Neuronal stem cell (in vitro differentiated cells): ENCODE measurements at regions not wholly inside any gene's neighbourhood (a gene's known extent, or its start where the extent isn't known, plus 50 kb on each side); places are given as distances from the start of the nearest gene placed in this dataset.
A peak's percentile ranks its signal among the peaks of the same experiment; 100 is the strongest.

ENCODE experiments used
- DNase-seq: peaks from one replicate; pipeline ENCODE4 v3.0.0-alpha.2; 2013; ENCODE audit warnings: low spot score
- H2AFZ ChIP-seq: one replicate; pipeline ENCODE4 v1.6.1; 2013; ENCODE audit warnings: mild to moderate bottlenecking, low read length, inconsistent platforms
- H2AK5ac ChIP-seq: 2 replicates; pipeline ENCODE4 v1.6.1; 2013; ENCODE audit warnings: low read depth, mild to moderate bottlenecking, inconsistent platforms, low read length, moderate library complexity, mixed read lengths
- H2BK120ac ChIP-seq: 2 replicates; pipeline ENCODE4 v1.6.1; 2013; ENCODE audit warnings: low read depth, mild to moderate bottlenecking, inconsistent platforms, low read length, moderate library complexity, mixed read lengths
- H2BK12ac ChIP-seq: one replicate; pipeline ENCODE4 v1.6.1; 2013; ENCODE audit warnings: low read length, inconsistent platforms
- H2BK15ac ChIP-seq: 2 replicates; pipeline ENCODE4 v1.6.1; 2013; ENCODE audit warnings: mild to moderate bottlenecking, low read length, inconsistent platforms, mixed read lengths
- H2BK5ac ChIP-seq: one replicate; pipeline ENCODE4 v1.6.1; 2013; ENCODE audit warnings: inconsistent platforms, mild to moderate bottlenecking, low read length, moderate library complexity
- H3K14ac ChIP-seq: one replicate; pipeline ENCODE4 v1.6.1; 2013; ENCODE audit warnings: low read length, inconsistent platforms
- H3K18ac ChIP-seq: 2 replicates; pipeline ENCODE4 v1.6.1; 2013; ENCODE audit warnings: low read length, inconsistent platforms
- H3K23ac ChIP-seq: 2 replicates; pipeline ENCODE4 v1.6.1; 2013; ENCODE audit warnings: low read depth, mild to moderate bottlenecking, mixed read lengths, low read length, inconsistent platforms; ENCODE audit not compliant: poor library complexity
- H3K27ac ChIP-seq: replicated peaks from 3 replicates; pipeline ENCODE4 v1.5.1; 2013; ENCODE audit warnings: low read length, inconsistent platforms
- H3K27me3 ChIP-seq, 3 experiments: 2 replicates each; pipeline ENCODE4 v1.6.1; 2013; ENCODE audit warnings: low read length in 3 of 3, mild to moderate bottlenecking in 2 of 3, inconsistent platforms in 1 of 3, low read depth in 1 of 3, mixed read lengths in 1 of 3, moderate library complexity in 1 of 3; ENCODE audit not compliant: control insufficient read depth in 3 of 3, insufficient read depth in 3 of 3
- H3K36me3 ChIP-seq, 2 donors: replicated peaks in 1 of 2; 2 replicates each; pipeline ENCODE4 v1.6.1; 2013; ENCODE audit warnings: low read length in 2 of 2; ENCODE audit not compliant: control insufficient read depth in 2 of 2, insufficient read depth in 2 of 2
- H3K4ac ChIP-seq: 2 replicates; pipeline ENCODE4 v1.6.1; 2013; ENCODE audit warnings: inconsistent platforms, mild to moderate bottlenecking, low read length, moderate library complexity
- H3K4me1 ChIP-seq, 2 donors: 1 replicate in 1 of 2; 2 replicates in 1 of 2; pipeline ENCODE4 v1.6.1; 2013; ENCODE audit warnings: low read length in 2 of 2, low read depth in 1 of 2; ENCODE audit not compliant: control insufficient read depth in 2 of 2, insufficient read depth in 1 of 2
- H3K4me2 ChIP-seq: one replicate; pipeline ENCODE4 v1.6.1; 2013; ENCODE audit warnings: mild to moderate bottlenecking, low read length, inconsistent platforms; ENCODE audit not compliant: insufficient read depth, poor library complexity, severe bottlenecking
- H3K4me3 ChIP-seq, 2 donors: 2 replicates each; pipeline ENCODE4 v1.5.1; 2013; ENCODE audit warnings: low read length in 2 of 2, mild to moderate bottlenecking in 2 of 2, inconsistent platforms in 1 of 2, moderate library complexity in 1 of 2
- H3K79me1 ChIP-seq: one replicate; pipeline ENCODE4 v1.6.1; 2013; ENCODE audit warnings: low read depth, mild to moderate bottlenecking, inconsistent platforms, low read length, moderate library complexity
- H3K9ac ChIP-seq: one replicate; pipeline ENCODE4 v1.6.1; 2013; ENCODE audit warnings: mild to moderate bottlenecking, low read depth, low read length, inconsistent platforms; ENCODE audit not compliant: poor library complexity
- H3K9me3 ChIP-seq, 2 donors: replicated peaks in 1 of 2; 2 replicates each; pipeline versions ENCODE3 to v1.6.1; 2013; ENCODE audit warnings: low read length in 2 of 2, mild to moderate bottlenecking in 2 of 2, inconsistent platforms in 1 of 2, low read depth in 1 of 2, mixed read lengths in 1 of 2, moderate library complexity in 1 of 2; ENCODE audit not compliant: control insufficient read depth in 2 of 2, insufficient read depth in 1 of 2
- H4K8ac ChIP-seq: one replicate; pipeline ENCODE4 v1.6.1; 2013; ENCODE audit warnings: low read depth, mild to moderate bottlenecking, inconsistent platforms, low read length, moderate library complexity
- H4K91ac ChIP-seq: one replicate; pipeline ENCODE4 v1.6.1; 2013; ENCODE audit warnings: low read length, low read depth, mild to moderate bottlenecking, inconsistent platforms; ENCODE audit not compliant: poor library complexity
- WGBS, 2 donors: extraction: QIAGEN DNeasy Blood & Tissue Kit; methylation state at CpG; one replicate each; pipeline ENCODE4 v1.1.7; 2013; ENCODE audit warnings: missing lambda C conversion rate in 2 of 2, mixed read lengths in 1 of 2; ENCODE audit not compliant: insufficient read length in 2 of 2, insufficient replicate concordance in 1 of 2; ENCODE audit errors: extremely low coverage in 2 of 2; 5-methylcytosine and 5-hydroxymethylcytosine counted together

DNA sequence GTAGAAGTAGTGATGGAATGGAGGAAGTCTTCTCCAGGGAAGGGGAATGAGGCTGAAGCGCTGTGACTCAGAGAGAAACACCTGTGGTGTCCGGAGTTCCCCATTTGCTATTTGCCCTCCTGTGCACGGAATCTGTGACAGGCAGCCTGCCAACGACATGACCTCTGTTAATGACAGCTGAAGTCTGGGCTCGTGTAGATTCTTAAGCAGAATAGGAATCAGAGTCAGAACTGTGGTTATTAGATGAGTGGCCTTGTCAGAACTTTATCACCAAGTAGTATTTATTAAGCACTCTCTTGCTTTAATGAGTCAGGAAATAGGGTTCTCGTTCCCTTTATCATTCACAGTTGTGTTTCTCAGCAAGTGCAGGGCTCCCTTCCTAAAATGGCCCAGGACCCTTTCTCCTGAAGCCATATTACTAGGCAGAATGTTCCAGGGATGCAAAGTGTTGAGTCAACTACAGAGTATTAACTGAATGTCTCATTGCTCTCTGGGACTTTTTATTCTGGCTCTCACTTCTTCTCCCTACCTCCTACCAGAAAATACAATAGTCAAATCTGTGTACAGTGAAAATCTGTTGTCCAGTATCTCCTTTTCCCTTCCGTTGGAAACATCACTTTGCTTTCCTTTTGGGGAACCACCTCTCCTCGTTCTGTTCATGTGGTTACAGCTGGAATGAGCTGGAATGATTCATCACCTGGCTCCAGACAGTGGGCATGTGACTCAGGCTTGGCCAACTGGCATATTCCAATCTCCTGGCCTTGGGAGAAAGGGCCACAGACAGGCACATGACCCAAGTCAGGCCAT lies 77.8 kb upstream of the MAX start:
- no peak for DNase-seq
- Histone ChIP-seq H2AFZ (no peak overlapping the region), H3K4me1 (peaks cover 0 to 3% of the 10 kb centered on the region in 2 donors), H3K36me3 (no peaks in the 10 kb centered on the region), H3K79me1 (no peaks in the 10 kb centered on the region), H3K4me2 (no peak overlapping the region), H3K9ac (no peak overlapping the region), H3K27ac (no peak overlapping the region), H4K8ac (no peak overlapping the region), H2BK5ac (no peak overlapping the region), H3K14ac (no peak overlapping the region), H2BK120ac (no peak overlapping the region), H4K91ac (no peak overlapping the region), H2AK5ac (no peak overlapping the region), H2BK15ac (no peak overlapping the region), H3K18ac (peak overlapping the region; percentile 35), H3K9me3 (peaks cover 0 to 3% of the 10 kb centered on the region in 2 donors), H3K4ac (no peak overlapping the region), H3K23ac (no peak overlapping the region), H3K4me3 (no peak overlapping the region), H2BK12ac (no peak overlapping the region), H3K27me3 (peaks cover 0 to 2% (median 0%) of the 10 kb centered on the region in 3 experiments)
- no CpG with 5 or more reads among the region's 8 CpGs for WGBS, 2 donors

DNA sequence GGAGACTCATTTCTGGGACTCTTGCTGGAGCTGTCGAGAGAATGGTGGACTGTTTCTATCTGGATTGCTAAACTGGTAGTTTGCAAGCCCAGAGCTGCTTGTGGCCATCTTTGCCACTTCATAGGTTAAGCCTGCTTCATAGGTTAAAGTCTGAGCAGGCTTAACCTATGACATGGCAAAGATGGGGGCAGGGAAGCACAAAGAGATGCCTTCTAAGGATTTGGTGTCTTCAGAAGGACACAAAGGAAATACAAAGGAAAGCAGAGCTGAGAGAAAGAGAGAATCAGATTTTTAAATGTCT lies 78.4 kb upstream of the MAX start:
- H3K27ac ChIP-seq, result no peak overlapping the region

DNA sequence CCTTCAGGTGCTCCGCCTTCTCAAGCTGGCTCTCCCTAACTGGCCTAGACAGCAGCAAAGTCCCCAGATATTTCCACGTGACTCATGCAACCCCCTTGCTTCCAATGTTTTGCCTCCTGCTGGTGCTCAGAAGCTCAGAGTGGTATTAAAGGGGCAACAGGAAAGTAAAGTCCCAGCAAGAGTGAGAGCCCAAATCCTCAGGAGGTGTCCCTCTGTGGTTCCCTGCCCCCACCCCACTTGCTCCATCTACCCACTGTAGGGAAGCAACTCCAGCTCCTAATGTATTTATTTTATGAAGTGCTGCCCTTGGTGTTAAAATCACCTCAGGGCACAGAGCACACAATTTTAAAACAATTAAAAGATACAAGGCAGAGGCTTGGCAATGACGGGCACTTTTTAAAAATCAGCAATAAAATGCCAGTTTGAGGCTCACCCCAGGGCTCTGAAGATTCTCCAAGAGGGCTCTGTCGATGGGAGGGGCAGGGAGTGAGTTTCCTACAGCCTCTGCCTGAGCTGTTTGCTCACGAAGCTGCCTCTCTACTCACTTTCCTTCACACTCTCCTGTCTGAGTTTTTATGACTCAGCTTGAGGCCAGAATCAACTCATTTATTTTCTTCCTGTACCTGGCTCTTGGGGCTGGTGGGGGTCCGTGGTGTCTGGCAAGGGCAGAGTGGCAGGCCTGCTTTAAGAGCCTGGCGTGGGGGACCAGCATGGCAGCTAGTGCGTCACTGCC lies 81.9 kb upstream of the MAX start:
- Histone ChIP-seq H4K8ac (no peak overlapping the region), H3K4me3 (no peak overlapping the region), H4K91ac (no peak overlapping the region), H3K4ac (no peak overlapping the region), H3K9me3 (peaks cover 0 to 3% of the 10 kb centered on the region in 2 donors), H2BK5ac (no peak overlapping the region), H3K23ac (no peak overlapping the region), H3K36me3 (no peaks in the 10 kb centered on the region), H3K4me2 (no peak overlapping the region), H3K4me1 (peaks cover 0 to 10% of the 10 kb centered on the region in 2 donors), H3K9ac (no peak overlapping the region), H3K14ac (no peak overlapping the region), H2BK12ac (no peak overlapping the region), H3K27me3 (peaks cover 0 to 12% (median 0%) of the 10 kb centered on the region in 3 experiments), H3K18ac (no peak overlapping the region), H2AK5ac (no peak overlapping the region), H2BK120ac (no peak overlapping the region), H3K79me1 (no peaks in the 10 kb centered on the region), H3K27ac (no peak overlapping the region), H2BK15ac (no peak overlapping the region), H2AFZ (no peak overlapping the region)
- DNase-seq, result no peak
- WGBS, 2 donors, result no CpG with 5 or more reads among the region's 8 CpGs

More for the DNA sequence above, 78.4 kb upstream of the MAX start:
- Histone ChIP-seq H3K14ac (no peak overlapping the region), H2BK120ac (no peak overlapping the region), H3K4me2 (no peak overlapping the region), H3K79me1 (no peaks in the 10 kb centered on the region), H3K9me3 (peaks cover 0 to 3% of the 10 kb centered on the region in 2 donors), H2AFZ (no peak overlapping the region), H2BK15ac (no peak overlapping the region), H2AK5ac (no peak overlapping the region), H2BK5ac (no peak overlapping the region), H3K18ac (peak overlapping the region; percentile 35), H3K4me3 (no peak overlapping the region), H3K36me3 (no peaks in the 10 kb centered on the region), H3K4ac (no peak overlapping the region), H3K27me3 (peaks cover 0 to 2% (median 0%) of the 10 kb centered on the region in 3 experiments), H3K4me1 (peaks cover 0 to 3% of the 10 kb centered on the region in 2 donors), H2BK12ac (no peak overlapping the region), H3K9ac (no peak overlapping the region), H4K8ac (no peak overlapping the region), H4K91ac (no peak overlapping the region), H3K23ac (no peak overlapping the region)
- no CpG with 5 or more reads among the region's 1 CpG for WGBS, 2 donors
- DNase-seq, result no peak

DNA sequence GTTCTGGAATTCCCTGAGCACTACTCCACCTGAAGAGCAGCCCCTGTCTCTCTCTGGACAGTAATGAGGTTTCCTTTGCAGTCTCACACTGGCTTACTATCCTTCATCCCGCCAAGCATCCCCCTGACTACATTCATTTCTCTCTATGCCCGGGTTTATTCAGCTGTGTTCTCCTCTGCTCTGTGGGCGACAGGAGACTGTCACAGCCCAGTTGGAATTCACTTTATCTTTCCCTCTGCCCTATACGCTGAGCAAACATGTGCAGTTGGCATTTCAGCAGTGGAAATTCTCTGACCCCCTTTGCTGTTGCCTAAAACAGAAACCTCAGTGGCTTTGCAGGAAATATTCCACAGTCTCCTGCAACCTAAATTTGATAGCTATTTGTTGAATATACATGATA lies 83.5 kb upstream of the MAX start:
- H2AFZ ChIP-seq, result no peak overlapping the region
- H3K9ac ChIP-seq, result no peak overlapping the region
- H3K18ac ChIP-seq, result no peak overlapping the region
- no peak overlapping the region for H3K4me3 ChIP-seq
- H2BK120ac ChIP-seq, result no peak overlapping the region
- no peak overlapping the region for H2BK12ac ChIP-seq
- peaks cover 0 to 8% of the 10 kb centered on the region in 2 donors for H3K4me1 ChIP-seq
- no peak overlapping the region for H3K27ac ChIP-seq
- no peak overlapping the region for H3K23ac ChIP-seq
- no peak overlapping the region for H3K4me2 ChIP-seq
- WGBS, 2 donors, result no CpG with 5 or more reads among the region's 4 CpGs
- H3K4ac ChIP-seq, result no peak overlapping the region
- no peak overlapping the region for H4K8ac ChIP-seq
- H3K14ac ChIP-seq, result no peak overlapping the region
- H4K91ac ChIP-seq, result no peak overlapping the region
- H3K27me3 ChIP-seq, result peaks cover 0 to 12% (median 0%) of the 10 kb centered on the region in 3 experiments
- DNase-seq, result no peak
- peaks cover 0 to 3% of the 10 kb centered on the region in 2 donors for H3K9me3 ChIP-seq
- no peak overlapping the region for H2BK15ac ChIP-seq
- no peak overlapping the region for H2BK5ac ChIP-seq
- no peak overlapping the region for H2AK5ac ChIP-seq
- H3K79me1 ChIP-seq, result no peaks in the 10 kb centered on the region
- H3K36me3 ChIP-seq, result no peaks in the 10 kb centered on the region
